Pancreas (tissue), 10 donors: ENCODE measurements at regions not wholly inside any gene's neighbourhood (a gene's known extent, or its start where the extent isn't known, plus 50 kb on each side); places are given as distances from the start of the nearest gene placed in this dataset.
"Not testable (repeated sequence)": the region's sequence is repeated elsewhere in the genome, so short reads cannot be mapped to it uniquely, and the experiment has no call there.

Experiments
- ATAC-seq, 4 donors: fragments of 200-7000 bp; cut with Tn5 transposase; one replicate each; pipeline versions ENCODE4 v1.8.0 to v1.9.1; 2020; ENCODE audit warnings: mild to moderate bottlenecking in 4 of 4, moderate library complexity in 4 of 4
- DNase-seq, 6 donors: peaks; one replicate each; pipeline ENCODE4 v3.0.0-alpha.2; 2020
- FAIRE-seq: peaks from 2 replicates; lab custom pipeline; 2012; peaks lifted over from hg19 to GRCh38; lab: Jason Lieb, UNC
- H3K27ac ChIP-seq, 4 donors: fragments of 200-600 bp; sonication (generic); 1 replicate in 3 of 4; 2 replicates in 1 of 4; pipeline versions ENCODE4 v1.5.0 to v1.8.0; 2020
- H3K27me3 ChIP-seq, 4 donors: fragments of 200-600 bp; one replicate each; pipeline ENCODE4 v1.8.0; 2021
- H3K36me3 ChIP-seq, 3 donors: fragments of 200-600 bp; sonication (generic) in 1 of 3; one replicate each; pipeline versions ENCODE4 v1.5.0 to v1.8.0; 2020 to 2021
- H3K4me1 ChIP-seq, 3 donors: fragments of 200-600 bp; one replicate each; pipeline ENCODE4 v1.8.0; 2021
- H3K4me3 ChIP-seq, 4 donors: fragments of 200-600 bp; sonication (generic) in 2 of 4; one replicate each; pipeline versions ENCODE4 v1.5.0 to v1.8.0; 2020 to 2021
- H3K9me3 ChIP-seq, 4 donors: fragments of 200-600 bp; one replicate each; pipeline ENCODE4 v1.8.0; 2021
- WGBS, 2 donors: extraction: QIAGEN DNeasy Blood & Tissue Kit; methylation state at CpG; one replicate each; pipeline ENCODE4 v1.1.7; 2013; 5-methylcytosine and 5-hydroxymethylcytosine counted together
- intact Hi-C, 3 donors: fragments of 100-400 bp; cut with DNase I; formaldehyde crosslinking; loops; one replicate each; pipeline versions ENCODE4 v1.11.1 to v1.14.2; 2022
- TF ChIP-seq, protein P1 (sequence below), 4 donors: fragments of 200-600 bp; sonication (generic) in 3 of 4; IDR thresholded peaks; one replicate each; pipeline versions ENCODE4 v1.5.0 to v1.8.0; 2021; ENCODE audit warnings: antibody characterized with exemption in 4 of 4
- donor health status: healthy with polysubstance abuse.
- donor health status: DM: no; HTN: no; CAD: no; lungs with moderate emphysema.
- donor health status: DM: no; HTN: no; CAD: no.
- donor health status: control.
- donor health status: control.
- donor health status: Bipolar disorder and iron deficiency.
- donor health status: DM: yes; HTN: yes; CAD: no.
- donor health status: DM: no; HTN: no; CAD: no.
- donor health status: DM: no; HTN: no; CAD: no.
- donor health status: DM: yes; HTN: yes; CAD: no.

DNA sequence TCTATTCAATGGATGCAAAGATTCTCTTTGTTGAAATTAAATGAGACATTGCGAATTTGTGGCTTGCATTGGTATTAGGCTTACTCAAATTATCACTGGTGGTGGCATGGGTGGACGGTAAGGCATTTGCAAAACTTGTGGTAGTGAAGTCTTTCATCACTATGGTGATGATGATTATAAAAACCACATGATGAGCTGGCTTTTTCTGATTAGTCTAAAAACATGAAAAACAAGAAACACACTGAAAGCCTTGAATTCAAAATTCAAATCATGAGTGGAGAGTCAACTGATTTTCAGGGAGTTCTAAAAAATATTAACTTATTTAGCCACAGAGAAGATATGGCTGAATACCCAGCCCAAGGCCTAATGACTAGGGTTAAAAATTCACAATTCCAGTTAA lies 99.8 kb upstream of the HGF start:
- intact Hi-C loops: no loop called here
- Histone ChIP-seq H3K27ac (no peak overlapping the region), H3K27me3 (no peaks in the 10 kb centered on the region), H3K36me3 (no peaks in the 10 kb centered on the region), H3K4me1 (no peaks in the 10 kb centered on the region), H3K9me3 (no peaks in the 10 kb centered on the region), H3K4me3 (no peak overlapping the region)
- TF ChIP-seq, protein P1, sequence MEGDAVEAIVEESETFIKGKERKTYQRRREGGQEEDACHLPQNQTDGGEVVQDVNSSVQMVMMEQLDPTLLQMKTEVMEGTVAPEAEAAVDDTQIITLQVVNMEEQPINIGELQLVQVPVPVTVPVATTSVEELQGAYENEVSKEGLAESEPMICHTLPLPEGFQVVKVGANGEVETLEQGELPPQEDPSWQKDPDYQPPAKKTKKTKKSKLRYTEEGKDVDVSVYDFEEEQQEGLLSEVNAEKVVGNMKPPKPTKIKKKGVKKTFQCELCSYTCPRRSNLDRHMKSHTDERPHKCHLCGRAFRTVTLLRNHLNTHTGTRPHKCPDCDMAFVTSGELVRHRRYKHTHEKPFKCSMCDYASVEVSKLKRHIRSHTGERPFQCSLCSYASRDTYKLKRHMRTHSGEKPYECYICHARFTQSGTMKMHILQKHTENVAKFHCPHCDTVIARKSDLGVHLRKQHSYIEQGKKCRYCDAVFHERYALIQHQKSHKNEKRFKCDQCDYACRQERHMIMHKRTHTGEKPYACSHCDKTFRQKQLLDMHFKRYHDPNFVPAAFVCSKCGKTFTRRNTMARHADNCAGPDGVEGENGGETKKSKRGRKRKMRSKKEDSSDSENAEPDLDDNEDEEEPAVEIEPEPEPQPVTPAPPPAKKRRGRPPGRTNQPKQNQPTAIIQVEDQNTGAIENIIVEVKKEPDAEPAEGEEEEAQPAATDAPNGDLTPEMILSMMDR (IDR thresholded peaks at IDR 0.05): no peak
- 62 to 82% methylated on average over 2 of the region's 2 CpGs for WGBS, 2 donors
- FAIRE-seq (no peak), DNase-seq (no peak), ATAC-seq (no peak)

DNA sequence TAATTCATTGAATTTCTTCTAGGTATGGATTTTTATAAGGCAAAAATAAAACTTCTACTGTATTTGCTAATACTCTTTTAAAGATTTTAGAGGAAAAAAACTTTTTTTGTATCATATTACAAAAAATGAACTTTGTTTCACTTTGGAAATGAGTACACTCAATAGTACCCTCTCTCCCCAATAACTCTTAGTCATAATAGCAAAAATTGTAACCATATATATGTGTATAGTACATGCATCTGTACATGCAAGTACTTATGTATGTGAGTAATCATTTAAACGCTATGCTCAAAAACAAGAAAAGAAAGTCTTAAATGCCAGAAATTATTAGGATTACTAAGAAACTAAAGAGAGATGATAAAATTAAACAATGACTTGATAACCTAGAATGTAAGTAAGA lies 95.9 kb upstream of the HGF start:
- no peak overlapping the region for H3K27ac ChIP-seq
- TF ChIP-seq, protein P1 (IDR thresholded peaks at IDR 0.05): no peak
- intact Hi-C loops: no loop called here
- DNase-seq (no peak), FAIRE-seq (no peak), ATAC-seq (no peak)
- H3K4me3 ChIP-seq: no peak overlapping the region
- 86 to 95% methylated on average over 1 of the region's 1 CpG for WGBS, 2 donors
- H3K36me3 ChIP-seq: no peaks in the 10 kb centered on the region
- H3K9me3 ChIP-seq: no peaks in the 10 kb centered on the region
- H3K4me1 ChIP-seq: no peaks in the 10 kb centered on the region
- H3K27me3 ChIP-seq: no peaks in the 10 kb centered on the region

DNA sequence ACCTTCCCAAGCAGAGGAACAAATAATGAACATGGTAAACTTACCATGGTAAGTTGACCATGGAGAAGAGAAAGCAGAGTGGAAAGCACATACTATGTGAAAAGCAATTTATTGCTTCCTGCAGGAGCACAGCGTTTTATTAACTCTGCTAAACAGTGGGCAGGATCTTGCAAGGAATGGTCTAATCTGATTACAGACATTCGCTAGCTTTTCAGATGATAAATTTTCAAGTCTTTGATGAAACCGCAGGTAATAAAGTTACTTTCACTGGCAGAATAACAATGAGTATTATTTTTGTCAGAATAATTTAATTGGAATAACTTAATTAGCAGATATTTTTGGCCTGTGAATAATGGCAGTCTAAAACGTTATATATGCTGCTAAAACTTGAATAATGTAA lies 89.6 kb upstream of the HGF start:
- intact Hi-C loops: no loop called here
- TF ChIP-seq, protein P1 (IDR thresholded peaks at IDR 0.05): no peak
- 57 to 61% methylated on average over 4 of the region's 4 CpGs for WGBS, 2 donors
- H3K4me1 ChIP-seq: no peaks in the 10 kb centered on the region
- DNase-seq: no peak
- H3K36me3 ChIP-seq: no peaks in the 10 kb centered on the region
- H3K4me3 ChIP-seq: no peak overlapping the region
- no peak for ATAC-seq
- H3K27ac ChIP-seq: no peak overlapping the region
- no peaks in the 10 kb centered on the region for H3K27me3 ChIP-seq
- no peak for FAIRE-seq
- no peaks in the 10 kb centered on the region for H3K9me3 ChIP-seq

DNA sequence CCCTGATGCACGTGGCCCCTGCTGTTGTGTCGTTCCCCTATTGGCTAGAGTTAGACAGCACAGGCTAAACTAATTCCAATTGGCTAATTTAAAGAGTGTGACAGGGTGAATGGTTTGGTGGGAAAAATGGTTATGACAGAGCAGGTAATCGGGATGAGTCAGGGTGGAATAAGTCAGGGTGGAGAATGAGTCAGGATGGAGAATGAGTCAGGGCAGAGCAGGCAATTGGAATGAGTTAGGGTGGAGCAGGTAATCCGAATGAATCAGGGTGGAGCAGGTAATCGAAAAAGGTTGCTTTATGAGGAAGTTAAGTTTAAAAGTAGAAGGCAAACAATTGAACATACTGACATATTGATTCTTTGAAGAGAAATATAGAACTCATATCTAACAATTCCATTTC lies 89.0 kb upstream of the HGF start:
- DNase-seq, H3K36me3 ChIP-seq, H3K9me3 ChIP-seq, H3K4me1 ChIP-seq, H3K4me3 ChIP-seq, H3K27me3 ChIP-seq, intact Hi-C loops, ATAC-seq, FAIRE-seq, H3K27ac ChIP-seq: not testable (repeated sequence)
- WGBS, 2 donors: 57 to 65% methylated on average over 5 of the region's 5 CpGs

DNA sequence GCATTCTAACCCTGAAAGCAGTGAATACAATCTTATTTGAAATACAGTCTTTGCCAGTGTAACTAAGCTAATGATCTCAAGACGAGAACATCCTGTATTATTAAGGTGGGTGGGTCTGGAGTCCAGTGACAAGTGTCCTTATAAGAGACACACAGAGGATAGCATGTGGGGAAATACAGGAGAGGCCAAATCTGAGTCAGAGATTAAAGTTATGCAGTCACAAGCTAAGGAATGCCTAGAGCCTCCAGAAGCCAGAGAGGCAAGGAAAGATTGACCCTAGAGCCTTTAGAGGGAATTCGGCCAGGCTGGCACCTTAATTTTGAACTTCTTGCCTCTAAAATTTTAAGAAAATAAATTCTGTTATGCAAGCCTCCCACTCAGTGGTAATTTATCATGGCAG lies 87.5 kb upstream of the HGF start:
- FAIRE-seq: no peak
- 48 to 64% methylated on average over 2 of the region's 2 CpGs for WGBS, 2 donors
- intact Hi-C loops: no loop called here
- no peak overlapping the region for H3K4me3 ChIP-seq
- no peaks in the 10 kb centered on the region for H3K4me1 ChIP-seq
- H3K27ac ChIP-seq: no peak overlapping the region
- no peaks in the 10 kb centered on the region for H3K36me3 ChIP-seq
- ATAC-seq: no peak
- TF ChIP-seq, protein P1 (IDR thresholded peaks at IDR 0.05): no peak
- no peaks in the 10 kb centered on the region for H3K27me3 ChIP-seq
- no peaks in the 10 kb centered on the region for H3K9me3 ChIP-seq
- no peak for DNase-seq

DNA sequence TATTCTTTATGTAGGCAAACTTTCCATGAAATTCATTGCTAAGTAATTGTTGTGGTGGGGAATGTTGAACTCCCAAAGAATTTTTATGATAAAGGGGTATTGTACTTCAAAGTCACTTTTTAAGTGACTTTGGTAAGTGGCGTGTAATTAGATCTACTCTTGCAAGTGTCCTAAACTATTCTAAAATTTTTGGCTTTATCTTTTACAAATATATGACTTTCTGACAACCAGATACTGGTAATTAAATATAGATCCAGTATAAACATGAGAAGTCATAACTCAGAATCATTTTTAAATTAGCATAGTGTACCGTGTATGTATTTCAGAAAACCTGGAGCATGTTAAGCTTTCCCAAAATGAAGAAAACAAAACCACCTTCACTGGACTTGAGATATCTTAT lies 84.7 kb upstream of the HGF start:
- H3K9me3 ChIP-seq: no peaks in the 10 kb centered on the region
- no peak for ATAC-seq
- H3K4me3 ChIP-seq: no peak overlapping the region
- no peak overlapping the region for H3K27ac ChIP-seq
- no peak for DNase-seq
- FAIRE-seq: no peak
- TF ChIP-seq, protein P1 (IDR thresholded peaks at IDR 0.05): no peak
- intact Hi-C loops: no loop called here
- WGBS, 2 donors: 74 to 82% methylated on average over 2 of the region's 2 CpGs
- no peaks in the 10 kb centered on the region for H3K4me1 ChIP-seq
- H3K27me3 ChIP-seq: no peaks in the 10 kb centered on the region
- H3K36me3 ChIP-seq: no peaks in the 10 kb centered on the region
